ENCODE measurements at regions not wholly inside any gene's neighbourhood (a gene's known extent, or its start where the extent isn't known, plus 50 kb on each side); places are given as distances from the start of the nearest gene placed in this dataset.
"Not testable (repeated sequence)": the region's sequence is repeated elsewhere in the genome, so short reads cannot be mapped to it uniquely, and the experiment has no call there.

- no peak for DNase-seq
Measured at GRCh38 chr1:111063595-111063994, 76.3 kb downstream of the DRAM2 start.

- no peak for DNase-seq
Measured at GRCh38 chr1:111062624-111063023, 77.3 kb downstream of the DRAM2 start.

- DNase-seq, result no peak
Measured at GRCh38 chr1:111062081-111062480, 77.8 kb downstream of the DRAM2 start.

GRCh38 chr1:111054656-111055055 lies 85.2 kb downstream of the DRAM2 start:
- no peak for DNase-seq

GRCh38 chr1:111052246-111052645 lies 87.6 kb downstream of the DRAM2 start:
- no peak for DNase-seq

- not testable (repeated sequence) for DNase-seq
Measured at GRCh38 chr1:111048253-111048652, 84.5 kb upstream of the LRIF1 start.

GRCh38 chr1:111045033-111045722 lies 81.5 kb upstream of the LRIF1 start:
- no peak for DNase-seq

- DNase-seq, result peak in 3 of 51 donors; percentile 1
Measured at GRCh38 chr1:111032295-111032897, 68.7 kb upstream of the LRIF1 start.

- DNase-seq, result peak in 3 of 51 donors; percentile 0 to 1 (median 1)
Measured at GRCh38 chr1:111030590-111030989, 66.9 kb upstream of the LRIF1 start.

- DNase-seq, result no peak
Measured at GRCh38 chr1:111025109-111025508, 61.4 kb upstream of the LRIF1 start.

- DNase-seq, result no peak
Measured at GRCh38 chr1:111015222-111015621, 51.5 kb upstream of the LRIF1 start.

Data from hypothalamus (tissue), 51 donors.